ENCODE measurements at regions not wholly inside any gene's neighbourhood (a gene's known extent, or its start where the extent isn't known, plus 50 kb on each side); places are given as distances from the start of the nearest gene placed in this dataset.

GRCh38 chr2:118244686-118245085, 156.4 kb downstream of the INSIG2 start:
- no peaks in the 10 kb centered on the region for H3K27me3 ChIP-seq (replicated peaks; ENCODE audit: control insufficient read depth, insufficient read depth, low read length)
- no peak for DNase-seq (ENCODE audit: extremely low read depth, insufficient read length)
- H3K4me3 ChIP-seq (replicated peaks; ENCODE audit: low read depth, low read length), result no peak overlapping the region
- no peaks in the 10 kb centered on the region for H3K36me3 ChIP-seq (ENCODE audit: control insufficient read depth, insufficient read depth, low read length)
- TF ChIP-seq, protein P1, sequence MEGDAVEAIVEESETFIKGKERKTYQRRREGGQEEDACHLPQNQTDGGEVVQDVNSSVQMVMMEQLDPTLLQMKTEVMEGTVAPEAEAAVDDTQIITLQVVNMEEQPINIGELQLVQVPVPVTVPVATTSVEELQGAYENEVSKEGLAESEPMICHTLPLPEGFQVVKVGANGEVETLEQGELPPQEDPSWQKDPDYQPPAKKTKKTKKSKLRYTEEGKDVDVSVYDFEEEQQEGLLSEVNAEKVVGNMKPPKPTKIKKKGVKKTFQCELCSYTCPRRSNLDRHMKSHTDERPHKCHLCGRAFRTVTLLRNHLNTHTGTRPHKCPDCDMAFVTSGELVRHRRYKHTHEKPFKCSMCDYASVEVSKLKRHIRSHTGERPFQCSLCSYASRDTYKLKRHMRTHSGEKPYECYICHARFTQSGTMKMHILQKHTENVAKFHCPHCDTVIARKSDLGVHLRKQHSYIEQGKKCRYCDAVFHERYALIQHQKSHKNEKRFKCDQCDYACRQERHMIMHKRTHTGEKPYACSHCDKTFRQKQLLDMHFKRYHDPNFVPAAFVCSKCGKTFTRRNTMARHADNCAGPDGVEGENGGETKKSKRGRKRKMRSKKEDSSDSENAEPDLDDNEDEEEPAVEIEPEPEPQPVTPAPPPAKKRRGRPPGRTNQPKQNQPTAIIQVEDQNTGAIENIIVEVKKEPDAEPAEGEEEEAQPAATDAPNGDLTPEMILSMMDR (IDR thresholded peaks at IDR 0.05; ENCODE audit: insufficient read depth, low read length, poor library complexity, severe bottlenecking), result no peak

- H3K27me3 ChIP-seq (replicated peaks; ENCODE audit: control insufficient read depth, insufficient read depth, low read length), result no peaks in the 10 kb centered on the region
- H3K4me3 ChIP-seq (replicated peaks; ENCODE audit: low read depth, low read length), result no peak overlapping the region
- TF ChIP-seq, protein P1 (IDR thresholded peaks at IDR 0.05; ENCODE audit: insufficient read depth, low read length, poor library complexity, severe bottlenecking), result no peak
- H3K36me3 ChIP-seq (ENCODE audit: control insufficient read depth, insufficient read depth, low read length), result no peaks in the 10 kb centered on the region
- DNase-seq (ENCODE audit: extremely low read depth, insufficient read length), result no peak
Measured at GRCh38 chr2:118243031-118243430, 154.8 kb downstream of the INSIG2 start.

GRCh38 chr2:118242216-118242615, 153.9 kb downstream of the INSIG2 start:
- Histone ChIP-seq H3K27me3 (replicated peaks; ENCODE audit: control insufficient read depth, insufficient read depth, low read length) (no peaks in the 10 kb centered on the region), H3K4me3 (replicated peaks; ENCODE audit: low read depth, low read length) (no peak overlapping the region), H3K36me3 (ENCODE audit: control insufficient read depth, insufficient read depth, low read length) (no peaks in the 10 kb centered on the region)
- no peak for DNase-seq (ENCODE audit: extremely low read depth, insufficient read length)
- TF ChIP-seq, protein P1 (IDR thresholded peaks at IDR 0.05; ENCODE audit: insufficient read depth, low read length, poor library complexity, severe bottlenecking), result no peak

DNA sequence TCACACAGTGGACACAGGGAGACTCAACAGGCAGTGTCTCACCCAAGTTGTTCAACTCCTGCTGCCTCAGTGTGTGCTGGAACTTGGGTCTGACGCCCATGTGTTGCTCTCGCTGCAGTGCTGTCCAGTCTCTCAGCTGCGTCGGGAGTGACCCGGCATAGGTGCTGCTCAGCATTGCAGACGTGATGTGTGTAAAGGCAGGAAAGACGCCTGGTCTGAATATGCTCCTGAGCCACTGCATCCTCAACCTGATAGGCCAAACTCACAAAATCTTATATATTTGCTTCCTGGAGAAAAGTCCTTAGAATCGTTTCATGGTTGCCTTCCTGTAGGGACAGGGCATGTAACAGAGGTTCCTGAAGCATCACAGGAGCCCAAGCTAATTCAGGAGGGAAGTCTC, 152.9 kb downstream of the INSIG2 start:
- Histone ChIP-seq H3K36me3 (ENCODE audit: control insufficient read depth, insufficient read depth, low read length) (no peaks in the 10 kb centered on the region), H3K27me3 (replicated peaks; ENCODE audit: control insufficient read depth, insufficient read depth, low read length) (no peaks in the 10 kb centered on the region), H3K4me3 (replicated peaks; ENCODE audit: low read depth, low read length) (no peak overlapping the region)
- TF ChIP-seq, protein P1 (IDR thresholded peaks at IDR 0.05; ENCODE audit: insufficient read depth, low read length, poor library complexity, severe bottlenecking), result no peak
- DNase-seq (ENCODE audit: extremely low read depth, insufficient read length), result no peak

DNA sequence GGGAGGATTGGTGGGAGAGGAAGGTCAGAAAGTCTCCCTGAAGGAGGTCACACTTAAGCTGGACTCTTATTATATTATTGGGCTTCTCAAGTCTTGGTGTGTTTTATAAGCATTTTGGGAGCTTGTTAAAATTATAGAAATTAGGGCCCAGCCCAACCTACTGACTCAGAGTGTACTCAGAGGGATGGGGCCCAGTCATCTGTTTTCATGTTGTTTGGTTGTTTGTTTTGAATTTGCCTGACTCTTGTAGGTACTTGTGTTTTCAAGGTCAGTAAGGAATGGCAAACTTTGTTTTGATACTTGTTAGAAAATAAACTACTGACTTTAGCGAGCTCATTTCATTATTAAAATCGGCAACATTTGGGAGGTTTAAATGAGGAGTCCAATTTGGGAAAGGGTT, 152.0 kb downstream of the INSIG2 start:
- H3K27me3 ChIP-seq (replicated peaks; ENCODE audit: control insufficient read depth, insufficient read depth, low read length), result no peaks in the 10 kb centered on the region
- no peak for DNase-seq (ENCODE audit: extremely low read depth, insufficient read length)
- no peaks in the 10 kb centered on the region for H3K36me3 ChIP-seq (ENCODE audit: control insufficient read depth, insufficient read depth, low read length)
- H3K4me3 ChIP-seq (replicated peaks; ENCODE audit: low read depth, low read length), result no peak overlapping the region
- TF ChIP-seq, protein P1 (IDR thresholded peaks at IDR 0.05; ENCODE audit: insufficient read depth, low read length, poor library complexity, severe bottlenecking), result no peak

GRCh38 chr2:118239284-118239683, 151.0 kb downstream of the INSIG2 start:
- Histone ChIP-seq H3K36me3 (ENCODE audit: control insufficient read depth, insufficient read depth, low read length) (no peaks in the 10 kb centered on the region), H3K27me3 (replicated peaks; ENCODE audit: control insufficient read depth, insufficient read depth, low read length) (no peaks in the 10 kb centered on the region), H3K4me3 (replicated peaks; ENCODE audit: low read depth, low read length) (no peak overlapping the region)
- no peak for DNase-seq (ENCODE audit: extremely low read depth, insufficient read length)
- TF ChIP-seq, protein P1 (IDR thresholded peaks at IDR 0.05; ENCODE audit: insufficient read depth, low read length, poor library complexity, severe bottlenecking), result no peak
